Nephron progenitor cell (in vitro differentiated cells): ENCODE measurements at regions not wholly inside any gene's neighbourhood (a gene's known extent, or its start where the extent isn't known, plus 50 kb on each side); places are given as distances from the start of the nearest gene placed in this dataset.
"Not testable (repeated sequence)": the region's sequence is repeated elsewhere in the genome, so short reads cannot be mapped to it uniquely, and the experiment has no call there.

Source experiments
- DNase-seq: peaks from one replicate; pipeline ENCODE4 v3.0.0; 2021
- H3K27ac Mint-ChIP-seq: 2 replicates; pipeline ENCODE4 v1.8.0; 2021; ENCODE audit warnings: mild to moderate bottlenecking, moderate library complexity, mixed read lengths
- H3K27me3 Mint-ChIP-seq: 2 replicates; pipeline ENCODE4 v1.8.0; 2021; ENCODE audit warnings: mild to moderate bottlenecking, low read depth, mixed read lengths; ENCODE audit not compliant: poor library complexity
- H3K36me3 Mint-ChIP-seq: 2 replicates; pipeline ENCODE4 v1.8.0; 2021; ENCODE audit warnings: low read depth, mixed read lengths
- H3K4me1 Mint-ChIP-seq: 2 replicates; pipeline ENCODE4 v1.8.0; 2021; ENCODE audit warnings: mixed read lengths
- H3K4me3 Mint-ChIP-seq: 2 replicates; pipeline ENCODE4 v1.8.0; 2021; ENCODE audit warnings: mild to moderate bottlenecking, moderate library complexity, mixed read lengths
- H3K9me3 Mint-ChIP-seq: 2 replicates; pipeline ENCODE4 v1.8.0; 2021; ENCODE audit warnings: mild to moderate bottlenecking, moderate library complexity, mixed read lengths
- CTCF ChIP-seq: fragments of 200-600 bp; sonication (generic); IDR thresholded peaks from 2 replicates; pipeline ENCODE4 v1.5.0; 2021; ENCODE audit warnings: antibody characterized with exemption

GRCh38 chr11:128146926-128147605 is 440.3 kb downstream of the ETS1 start:
- Mint-ChIP-seq H3K4me3 (peak overlapping the region; percentile 9), H3K4me1 (peaks cover 54% of the 10 kb centered on the region), H3K9me3 (peaks cover 8% of the 10 kb centered on the region), H3K27ac (no peak overlapping the region), H3K36me3 (no peaks in the 10 kb centered on the region), H3K27me3 (peaks cover 2% of the 10 kb centered on the region)
- no peak for TF ChIP-seq CTCF
- DNase-seq: no peak

GRCh38 chr11:128140293-128140692 is 447.1 kb downstream of the ETS1 start:
- H3K27ac Mint-ChIP-seq, H3K27me3 Mint-ChIP-seq: not testable (repeated sequence)

GRCh38 chr11:128135451-128135850 is 451.9 kb downstream of the ETS1 start:
- DNase-seq: no peak
- no peaks in the 10 kb centered on the region for H3K27me3 Mint-ChIP-seq
- H3K4me3 Mint-ChIP-seq: no peak overlapping the region
- H3K9me3 Mint-ChIP-seq: peaks cover 30% of the 10 kb centered on the region
- no peak overlapping the region for H3K27ac Mint-ChIP-seq
- no peak for TF ChIP-seq CTCF
- peaks cover 36% of the 10 kb centered on the region for H3K4me1 Mint-ChIP-seq
- H3K36me3 Mint-ChIP-seq: peaks cover 23% of the 10 kb centered on the region

More at GRCh38 chr11:128140293-128140692, 447.1 kb downstream of the ETS1 start:
- not testable (repeated sequence) for H3K4me1 Mint-ChIP-seq, DNase-seq, H3K4me3 Mint-ChIP-seq
- Mint-ChIP-seq H3K36me3 (peaks cover 23% of the 10 kb centered on the region), H3K9me3 (peaks cover 49% of the 10 kb centered on the region)

GRCh38 chr11:128133501-128133900 is 453.9 kb downstream of the ETS1 start:
- no peak overlapping the region for H3K4me3 Mint-ChIP-seq
- H3K27me3 Mint-ChIP-seq: no peaks in the 10 kb centered on the region
- H3K4me1 Mint-ChIP-seq: peaks cover 37% of the 10 kb centered on the region
- H3K27ac Mint-ChIP-seq: peak overlapping the region; percentile 49
- H3K36me3 Mint-ChIP-seq: peaks cover 8% of the 10 kb centered on the region
- no peak for TF ChIP-seq CTCF
- H3K9me3 Mint-ChIP-seq: peaks cover 12% of the 10 kb centered on the region
- no peak for DNase-seq

- TF ChIP-seq CTCF: no peak
- H3K9me3 Mint-ChIP-seq: no peaks in the 10 kb centered on the region
- no peaks in the 10 kb centered on the region for H3K27me3 Mint-ChIP-seq
These were observed 457.3 kb downstream of the ETS1 start for GRCh38 chr11:128130052-128130451.

GRCh38 chr11:128125723-128126122 is 461.6 kb downstream of the ETS1 start:
- DNase-seq: no peak
- Mint-ChIP-seq H3K36me3 (no peaks in the 10 kb centered on the region), H3K27ac (no peak overlapping the region), H3K9me3 (peaks cover 12% of the 10 kb centered on the region), H3K27me3 (peaks cover 3% of the 10 kb centered on the region), H3K4me1 (peaks cover 3% of the 10 kb centered on the region), H3K4me3 (no peak overlapping the region)
- no peak for TF ChIP-seq CTCF

More at GRCh38 chr11:128130052-128130451, 457.3 kb downstream of the ETS1 start:
- H3K27ac Mint-ChIP-seq: no peak overlapping the region
- peaks cover 34% of the 10 kb centered on the region for H3K4me1 Mint-ChIP-seq
- no peak for DNase-seq
- no peak overlapping the region for H3K4me3 Mint-ChIP-seq
- no peaks in the 10 kb centered on the region for H3K36me3 Mint-ChIP-seq
